ENCODE measurements at regions not wholly inside any gene's neighbourhood (a gene's known extent, or its start where the extent isn't known, plus 50 kb on each side); places are given as distances from the start of the nearest gene placed in this dataset.
"Not testable (repeated sequence)": the region's sequence is repeated elsewhere in the genome, so short reads cannot be mapped to it uniquely, and the experiment has no call there.

DNA sequence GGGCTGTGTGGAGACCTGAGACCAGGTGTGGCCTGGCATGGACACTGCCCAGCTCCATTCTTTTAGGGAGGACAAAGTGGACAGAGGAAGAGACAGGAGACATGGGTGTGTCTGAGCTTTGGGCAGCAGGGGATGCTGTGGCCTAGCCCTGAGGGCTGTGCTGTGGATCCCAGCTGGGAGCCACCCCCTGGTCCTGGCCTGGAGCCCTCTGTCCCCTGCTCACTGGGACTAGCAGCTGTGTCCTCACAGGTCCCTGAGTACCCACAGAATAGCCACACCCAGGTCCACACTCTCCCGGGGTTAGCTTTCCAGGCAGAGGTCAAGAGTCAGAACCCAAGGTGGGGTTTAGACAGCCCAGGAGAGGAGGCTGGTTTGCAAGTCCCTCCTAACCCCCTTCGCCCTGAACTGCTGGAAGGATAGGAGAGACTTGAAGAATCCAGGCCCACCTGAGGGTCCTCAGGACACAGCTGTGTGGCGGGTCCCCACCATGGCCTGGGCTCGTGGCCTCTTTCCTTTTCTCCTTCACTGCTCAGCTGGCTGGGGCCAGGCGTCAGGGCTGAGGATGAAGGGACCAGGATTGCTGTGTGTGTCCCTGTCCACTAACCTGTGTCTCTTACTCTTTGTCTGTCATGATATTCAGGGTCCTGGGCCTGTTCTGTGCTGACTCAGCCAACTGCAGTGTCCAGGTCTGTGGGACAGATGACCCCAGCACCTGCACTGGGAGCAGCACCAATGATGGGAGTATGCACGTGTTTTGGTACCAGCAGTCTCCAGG, 78.5 kb upstream of the VPREB1 start:
- peaks cover 2% of the 10 kb centered on the region; the same call in 1 of the 2 replicates for H3K27me3 ChIP-seq (ENCODE audit: low read depth, low read length)
- no peaks in the 10 kb centered on the region for H4K20me1 ChIP-seq (ENCODE audit: insufficient read depth, low read length)
- TF ChIP-seq EZH2phosphoT487 (IDR thresholded peaks at IDR 0.05; ENCODE audit: low read depth): no peak
- TF ChIP-seq, protein P1, sequence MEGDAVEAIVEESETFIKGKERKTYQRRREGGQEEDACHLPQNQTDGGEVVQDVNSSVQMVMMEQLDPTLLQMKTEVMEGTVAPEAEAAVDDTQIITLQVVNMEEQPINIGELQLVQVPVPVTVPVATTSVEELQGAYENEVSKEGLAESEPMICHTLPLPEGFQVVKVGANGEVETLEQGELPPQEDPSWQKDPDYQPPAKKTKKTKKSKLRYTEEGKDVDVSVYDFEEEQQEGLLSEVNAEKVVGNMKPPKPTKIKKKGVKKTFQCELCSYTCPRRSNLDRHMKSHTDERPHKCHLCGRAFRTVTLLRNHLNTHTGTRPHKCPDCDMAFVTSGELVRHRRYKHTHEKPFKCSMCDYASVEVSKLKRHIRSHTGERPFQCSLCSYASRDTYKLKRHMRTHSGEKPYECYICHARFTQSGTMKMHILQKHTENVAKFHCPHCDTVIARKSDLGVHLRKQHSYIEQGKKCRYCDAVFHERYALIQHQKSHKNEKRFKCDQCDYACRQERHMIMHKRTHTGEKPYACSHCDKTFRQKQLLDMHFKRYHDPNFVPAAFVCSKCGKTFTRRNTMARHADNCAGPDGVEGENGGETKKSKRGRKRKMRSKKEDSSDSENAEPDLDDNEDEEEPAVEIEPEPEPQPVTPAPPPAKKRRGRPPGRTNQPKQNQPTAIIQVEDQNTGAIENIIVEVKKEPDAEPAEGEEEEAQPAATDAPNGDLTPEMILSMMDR (IDR thresholded peaks at IDR 0.05; ENCODE audit: low read depth, low read length): no peak
- no peak overlapping the region for H2AFZ ChIP-seq (ENCODE audit: low read depth, low read length)
- no peak overlapping the region for H3K4me2 ChIP-seq (ENCODE audit: low read length)
- peaks cover 3% of the 10 kb centered on the region; the same call in 1 of the 2 replicates for H3K9me3 ChIP-seq (ENCODE audit: insufficient read depth, low read length)
- no peaks in the 10 kb centered on the region for H3K36me3 ChIP-seq (replicated peaks; ENCODE audit: low read depth, low read length)
- no peak overlapping the region for H3K4me3 ChIP-seq (ENCODE audit: low read length)
- H3K79me2 ChIP-seq (ENCODE audit: low read length): no peaks in the 10 kb centered on the region
- no peak overlapping the region for H3K9ac ChIP-seq (ENCODE audit: low read length)
- H3K4me1 ChIP-seq (ENCODE audit: low read length): peaks cover 61% of the 10 kb centered on the region
- peak overlapping the region; percentile 68; the same call in 1 of the 2 replicates for H3K27ac ChIP-seq (ENCODE audit: low read length)

DNA sequence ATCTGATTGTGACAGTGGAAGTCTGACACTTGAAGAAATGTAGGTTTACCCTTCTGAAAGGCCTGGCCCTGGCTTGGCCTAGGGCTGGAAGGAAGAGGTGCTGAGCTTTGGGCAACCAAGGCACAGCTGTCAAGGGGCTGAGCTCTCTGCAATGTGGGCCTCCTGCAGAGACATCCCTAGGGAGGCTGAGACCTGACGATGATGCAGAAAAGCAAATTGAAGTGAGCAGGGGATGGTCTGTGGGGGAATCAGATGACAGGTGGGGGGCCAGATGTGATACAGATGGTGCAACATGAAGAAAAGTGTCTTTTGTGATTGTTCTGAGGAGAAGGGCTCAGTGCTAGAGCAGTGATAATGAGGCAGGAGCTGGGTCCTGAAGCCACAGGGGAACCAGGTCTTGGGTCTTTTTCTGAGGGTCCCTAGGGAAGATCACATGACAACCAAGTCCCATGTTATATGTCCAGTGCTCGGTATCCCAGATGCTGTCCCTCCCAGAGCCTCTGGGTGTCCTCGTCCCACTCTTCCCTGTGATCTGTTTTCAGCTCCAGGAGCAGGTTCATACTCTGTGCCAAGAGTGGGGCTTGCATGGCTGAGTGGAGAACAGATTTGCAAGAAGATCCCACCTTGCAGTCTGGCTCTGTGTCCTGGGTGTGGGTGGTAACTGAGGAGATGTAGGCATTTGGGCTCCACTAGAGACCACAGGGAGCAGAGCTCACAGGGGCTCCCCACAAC, 79.9 kb upstream of the VPREB1 start:
- no peak for TF ChIP-seq EZH2phosphoT487 (IDR thresholded peaks at IDR 0.05; ENCODE audit: low read depth)
- TF ChIP-seq, protein P1 (IDR thresholded peaks at IDR 0.05; ENCODE audit: low read depth, low read length): no peak
- H3K79me2 ChIP-seq (ENCODE audit: low read length): no peaks in the 10 kb centered on the region
- H3K36me3 ChIP-seq (replicated peaks; ENCODE audit: low read depth, low read length): no peaks in the 10 kb centered on the region
- H3K9ac ChIP-seq (ENCODE audit: low read length): no peak overlapping the region
- H2AFZ ChIP-seq (ENCODE audit: low read depth, low read length): no peak overlapping the region
- H3K4me2 ChIP-seq (ENCODE audit: low read length): no peak overlapping the region
- H3K4me1 ChIP-seq (ENCODE audit: low read length): peaks cover 53% of the 10 kb centered on the region
- no peaks in the 10 kb centered on the region for H3K27me3 ChIP-seq (ENCODE audit: low read depth, low read length)
- no peak overlapping the region for H3K27ac ChIP-seq (ENCODE audit: low read length)
- H3K9me3 ChIP-seq (ENCODE audit: insufficient read depth, low read length): peaks cover 3% of the 10 kb centered on the region; the same call in 1 of the 2 replicates
- no peaks in the 10 kb centered on the region for H4K20me1 ChIP-seq (ENCODE audit: insufficient read depth, low read length)
- no peak overlapping the region for H3K4me3 ChIP-seq (ENCODE audit: low read length)

- no peaks in the 10 kb centered on the region for H3K36me3 ChIP-seq (replicated peaks; ENCODE audit: low read depth, low read length)
- H3K9ac ChIP-seq (ENCODE audit: low read length): peak overlapping the region; percentile 20; the same call in 1 of the 2 replicates
- H3K4me3 ChIP-seq (ENCODE audit: low read length): peak overlapping the region; percentile 21; the same call in 1 of the 2 replicates
- H3K79me2 ChIP-seq (ENCODE audit: low read length): no peaks in the 10 kb centered on the region
- peak overlapping the region; percentile 10; the same call in 1 of the 2 replicates for H3K27ac ChIP-seq (ENCODE audit: low read length)
- H3K9me3 ChIP-seq (ENCODE audit: insufficient read depth, low read length): peaks cover under 1% of the 10 kb centered on the region; the same call in 1 of the 2 replicates
- TF ChIP-seq, protein P1 (IDR thresholded peaks at IDR 0.05; ENCODE audit: low read depth, low read length): no peak
- no peak for TF ChIP-seq EZH2phosphoT487 (IDR thresholded peaks at IDR 0.05; ENCODE audit: low read depth)
- no peaks in the 10 kb centered on the region for H3K27me3 ChIP-seq (ENCODE audit: low read depth, low read length)
- H4K20me1 ChIP-seq (ENCODE audit: insufficient read depth, low read length): no peaks in the 10 kb centered on the region
- H3K4me2 ChIP-seq (ENCODE audit: low read length): peak overlapping the region; percentile 53
- H3K4me1 ChIP-seq (ENCODE audit: low read length): peaks cover 45% of the 10 kb centered on the region
- H2AFZ ChIP-seq (ENCODE audit: low read depth, low read length): peak overlapping the region; percentile 76; the same call in 1 of the 2 replicates
Measured at GRCh38 chr22:22161924-22162851, 82.4 kb upstream of the VPREB1 start.

GRCh38 chr22:22160768-22161167, 83.8 kb upstream of the VPREB1 start:
- not testable (repeated sequence) for H4K20me1 ChIP-seq (ENCODE audit: insufficient read depth, low read length); H3K36me3 ChIP-seq (replicated peaks; ENCODE audit: low read depth, low read length); H3K27me3 ChIP-seq (ENCODE audit: low read depth, low read length); H3K9ac ChIP-seq (ENCODE audit: low read length); H3K79me2 ChIP-seq (ENCODE audit: low read length); H3K27ac ChIP-seq (ENCODE audit: low read length); H2AFZ ChIP-seq (ENCODE audit: low read depth, low read length); H3K9me3 ChIP-seq (ENCODE audit: insufficient read depth, low read length); H3K4me3 ChIP-seq (ENCODE audit: low read length); H3K4me2 ChIP-seq (ENCODE audit: low read length)
- H3K4me1 ChIP-seq (ENCODE audit: low read length): peaks cover 43% of the 10 kb centered on the region
